ENCODE measurements at regions not wholly inside any gene's neighbourhood (a gene's known extent, or its start where the extent isn't known, plus 50 kb on each side); places are given as distances from the start of the nearest gene placed in this dataset.

- POLR2A ChIA-PET = no interaction called here
- ATAC-seq = no peak
- no peak overlapping the region for H3K4me3 Mint-ChIP-seq
- H3K27ac Mint-ChIP-seq = no peak overlapping the region
- H3K27me3 Mint-ChIP-seq (ENCODE audit: low read depth) = peaks cover 11% of the 10 kb centered on the region
- CTCF ChIA-PET = interaction anchor here (0.9 to 1.9 kb wide), 9 partner anchors 57 to 1429 kb away, joined by 3 to 10 read pairs (median 4); no protein-coding TSS in a partner anchor
- peaks cover 9% of the 10 kb centered on the region for H3K4me1 Mint-ChIP-seq (ENCODE audit: low read depth)
- H3K36me3 Mint-ChIP-seq (ENCODE audit: low read depth) = no peaks in the 10 kb centered on the region
- no peak for DNase-seq
- no peaks in the 10 kb centered on the region for H3K9me3 Mint-ChIP-seq (ENCODE audit: insufficient read depth)
Measured at GRCh38 chr1:55280731-55281130, 65.6 kb upstream of the USP24 start.

- peaks cover 9% of the 10 kb centered on the region for H3K4me1 Mint-ChIP-seq (ENCODE audit: low read depth)
- no peak overlapping the region for H3K4me3 Mint-ChIP-seq
- H3K27me3 Mint-ChIP-seq (ENCODE audit: low read depth) = peaks cover 11% of the 10 kb centered on the region
- H3K27ac Mint-ChIP-seq = no peak overlapping the region
- H3K36me3 Mint-ChIP-seq (ENCODE audit: low read depth) = no peaks in the 10 kb centered on the region
- ChIA-PET POLR2A (no interaction called here), CTCF (interaction anchor here (1.5 to 3.1 kb wide), 6 partner anchors 58 to 334 kb away, joined by 4 to 21 read pairs (median 7); no protein-coding TSS in a partner anchor)
- no peak for ATAC-seq
- H3K9me3 Mint-ChIP-seq (ENCODE audit: insufficient read depth) = no peaks in the 10 kb centered on the region
- no peak for DNase-seq
Measured at GRCh38 chr1:55279627-55280026, 64.5 kb upstream of the USP24 start.

- Mint-ChIP-seq H3K4me3 (no peak overlapping the region), H3K4me1 (ENCODE audit: low read depth) (peaks cover 15% of the 10 kb centered on the region), H3K27ac (no peak overlapping the region), H3K36me3 (ENCODE audit: low read depth) (no peaks in the 10 kb centered on the region), H3K27me3 (ENCODE audit: low read depth) (peaks cover 11% of the 10 kb centered on the region), H3K9me3 (ENCODE audit: insufficient read depth) (no peaks in the 10 kb centered on the region)
- ATAC-seq (no peak), DNase-seq (no peak)
- CTCF ChIA-PET = interaction anchor here (0.7 to 3.1 kb wide), 26 partner anchors 10 to 1363 kb away, joined by 3 to 48 read pairs (median 6); no protein-coding TSS in a partner anchor
- POLR2A ChIA-PET = no interaction called here
Measured at GRCh38 chr1:55278378-55278777, 63.2 kb upstream of the USP24 start.

- Mint-ChIP-seq H3K9me3 (ENCODE audit: insufficient read depth) (no peaks in the 10 kb centered on the region), H3K27ac (peak overlapping the region; percentile 37), H3K4me3 (no peak overlapping the region), H3K36me3 (ENCODE audit: low read depth) (no peaks in the 10 kb centered on the region), H3K27me3 (ENCODE audit: low read depth) (peaks cover 7% of the 10 kb centered on the region), H3K4me1 (ENCODE audit: low read depth) (peaks cover 20% of the 10 kb centered on the region)
- peak; percentile 97 for ATAC-seq
- peak; percentile 86 for DNase-seq
- CTCF ChIA-PET = interaction anchor here (0.6 to 3.1 kb wide), 37 partner anchors 11 to 1364 kb away, joined by 3 to 48 read pairs (median 5); partner anchors contain the start of gene USP24
- POLR2A ChIA-PET = no interaction called here
Measured at GRCh38 chr1:55277377-55278130, 62.4 kb upstream of the USP24 start.

GRCh38 chr1:55276671-55277376, 61.7 kb upstream of the USP24 start:
- Mint-ChIP-seq H3K27ac (no peak overlapping the region), H3K9me3 (ENCODE audit: insufficient read depth) (no peaks in the 10 kb centered on the region), H3K4me3 (no peak overlapping the region), H3K4me1 (ENCODE audit: low read depth) (peaks cover 20% of the 10 kb centered on the region), H3K27me3 (ENCODE audit: low read depth) (peaks cover 3% of the 10 kb centered on the region), H3K36me3 (ENCODE audit: low read depth) (no peaks in the 10 kb centered on the region)
- ChIA-PET POLR2A (no interaction called here), CTCF (interaction anchor here (0.6 to 3.1 kb wide), 21 partner anchors 12 to 238 kb away, joined by 3 to 48 read pairs (median 5); partner anchors contain the start of gene USP24)
- ATAC-seq (no peak), DNase-seq (no peak)

- DNase-seq (no peak), ATAC-seq (no peak)
- no peak overlapping the region for H3K27ac Mint-ChIP-seq
- ChIA-PET CTCF (interaction anchor here (2.9 kb wide), 1 partner anchor 133 kb away, joined by 48 read pairs; no protein-coding TSS in a partner anchor), POLR2A (no interaction called here)
- peaks cover 20% of the 10 kb centered on the region for H3K4me1 Mint-ChIP-seq (ENCODE audit: low read depth)
- H3K9me3 Mint-ChIP-seq (ENCODE audit: insufficient read depth) = no peaks in the 10 kb centered on the region
- H3K4me3 Mint-ChIP-seq = no peak overlapping the region
- no peaks in the 10 kb centered on the region for H3K27me3 Mint-ChIP-seq (ENCODE audit: low read depth)
- H3K36me3 Mint-ChIP-seq (ENCODE audit: low read depth) = no peaks in the 10 kb centered on the region
Measured at GRCh38 chr1:55275941-55276341, 60.8 kb upstream of the USP24 start.

- H3K27ac Mint-ChIP-seq = no peak overlapping the region
- H3K27me3 Mint-ChIP-seq (ENCODE audit: low read depth) = no peaks in the 10 kb centered on the region
- ChIA-PET CTCF (interaction anchor here (1.9 kb wide), 1 partner anchor 132 kb away, joined by 9 read pairs; no protein-coding TSS in a partner anchor), POLR2A (no interaction called here)
- DNase-seq = no peak
- peaks cover 20% of the 10 kb centered on the region for H3K4me1 Mint-ChIP-seq (ENCODE audit: low read depth)
- no peaks in the 10 kb centered on the region for H3K36me3 Mint-ChIP-seq (ENCODE audit: low read depth)
- H3K4me3 Mint-ChIP-seq = no peak overlapping the region
- no peak for ATAC-seq
- no peaks in the 10 kb centered on the region for H3K9me3 Mint-ChIP-seq (ENCODE audit: insufficient read depth)
Measured at GRCh38 chr1:55275151-55275748, 60.1 kb upstream of the USP24 start.

- no peak overlapping the region for H3K4me3 Mint-ChIP-seq
- H3K27me3 Mint-ChIP-seq (ENCODE audit: low read depth) = peaks cover 6% of the 10 kb centered on the region
- H3K4me1 Mint-ChIP-seq (ENCODE audit: low read depth) = peaks cover 18% of the 10 kb centered on the region
- ATAC-seq (no peak), DNase-seq (no peak)
- no peaks in the 10 kb centered on the region for H3K36me3 Mint-ChIP-seq (ENCODE audit: low read depth)
- no peak overlapping the region for H3K27ac Mint-ChIP-seq
- POLR2A ChIA-PET = no interaction called here
- no peaks in the 10 kb centered on the region for H3K9me3 Mint-ChIP-seq (ENCODE audit: insufficient read depth)
- CTCF ChIA-PET = interaction anchor here (1.9 kb wide), 1 partner anchor 130 kb away, joined by 9 read pairs; no protein-coding TSS in a partner anchor
Measured at GRCh38 chr1:55272994-55273393, 57.8 kb upstream of the USP24 start.

Data from activated CD8-positive, alpha-beta T cell treated with anti-CD3 and anti-CD28 coated beads, Interleukin-2, amount 10 ng/mL, durations not matched to agents 7 days and 5 days (primary cell).